Left lung (tissue), 4 donors: ENCODE measurements at regions not wholly inside any gene's neighbourhood (a gene's known extent, or its start where the extent isn't known, plus 50 kb on each side); places are given as distances from the start of the nearest gene placed in this dataset.

Source experiments
- ATAC-seq: fragments of 200-7000 bp; cut with Tn5 transposase; one replicate; pipeline ENCODE4 v1.9.1; 2020; ENCODE audit warnings: moderate library complexity
- DNase-seq, 4 donors: peaks; one replicate each; pipeline ENCODE4 v3.0.0-alpha.2; 2013 to 2020
- H3K27ac ChIP-seq, 2 donors: fragments of 200-600 bp; sonication (generic) in 1 of 2; one replicate each; pipeline versions ENCODE4 v1.5.0 to v1.8.0; 2020 to 2021
- H3K27me3 ChIP-seq, 2 donors: fragments of 200-600 bp; sonication (generic) in 1 of 2; one replicate each; pipeline versions ENCODE4 v1.5.0 to v1.8.0; 2020 to 2021
- H3K36me3 ChIP-seq, 2 donors: fragments of 200-600 bp; sonication (generic) in 1 of 2; one replicate each; pipeline versions ENCODE4 v1.5.0 to v1.8.0; 2020 to 2021
- H3K4me1 ChIP-seq, 2 donors: fragments of 200-600 bp; one replicate each; pipeline ENCODE4 v1.8.0; 2021
- H3K4me3 ChIP-seq, 2 donors: fragments of 200-600 bp; sonication (generic) in 1 of 2; one replicate each; pipeline versions ENCODE4 v1.5.0 to v1.8.0; 2020 to 2021; ENCODE audit warnings: mild to moderate bottlenecking in 1 of 2
- H3K9me3 ChIP-seq, 2 donors: fragments of 200-600 bp; sonication (generic) in 1 of 2; one replicate each; pipeline versions ENCODE4 v1.5.0 to v1.8.0; 2020 to 2021
- intact Hi-C, 2 donors: fragments of 100-400 bp; cut with DNase I; formaldehyde crosslinking; loops; one replicate each; pipeline versions ENCODE4 v1.11.2 to v1.14.2; 2022
- TF ChIP-seq, protein P1 (sequence below), 2 donors: fragments of 200-600 bp; sonication (generic) in 1 of 2; IDR thresholded peaks; one replicate each; pipeline versions ENCODE4 v1.5.0 to v1.8.0; 2021; ENCODE audit warnings: antibody characterized with exemption in 2 of 2
- donor health status: DM: no; HTN: yes; CAD: no.
- donor health status: DM: no; HTN: no; CAD: no.

DNA sequence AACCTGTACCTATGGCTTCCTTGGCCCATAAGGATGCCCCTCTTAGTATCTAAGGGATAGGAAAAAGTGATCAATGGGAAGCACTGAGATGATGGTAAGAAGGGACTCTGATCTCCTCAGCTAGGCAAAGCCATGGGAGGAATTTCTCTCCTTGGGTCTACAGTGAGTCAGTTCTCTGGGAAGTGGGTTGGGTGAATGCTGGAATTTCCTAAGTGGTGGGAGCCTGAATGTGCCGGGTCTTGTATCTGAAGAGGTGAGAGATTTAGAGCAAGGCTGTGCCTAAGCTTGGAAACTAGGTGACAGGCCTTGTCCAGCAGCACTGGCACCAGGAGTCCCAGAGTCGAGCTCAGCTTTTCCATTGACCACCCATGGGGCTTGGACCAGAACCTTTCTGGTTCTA, 96.3 kb upstream of the SLC2A1 start:
- H3K9me3 ChIP-seq: no peaks in the 10 kb centered on the region
- ATAC-seq (no peak), DNase-seq (no peak)
- H3K4me3 ChIP-seq: no peak overlapping the region
- intact Hi-C loops: no loop called here
- H3K36me3 ChIP-seq: no peaks in the 10 kb centered on the region
- peaks cover 0 to 6% of the 10 kb centered on the region in 2 donors for H3K4me1 ChIP-seq
- peaks cover 0 to 11% of the 10 kb centered on the region in 2 donors for H3K27me3 ChIP-seq
- TF ChIP-seq, protein P1, sequence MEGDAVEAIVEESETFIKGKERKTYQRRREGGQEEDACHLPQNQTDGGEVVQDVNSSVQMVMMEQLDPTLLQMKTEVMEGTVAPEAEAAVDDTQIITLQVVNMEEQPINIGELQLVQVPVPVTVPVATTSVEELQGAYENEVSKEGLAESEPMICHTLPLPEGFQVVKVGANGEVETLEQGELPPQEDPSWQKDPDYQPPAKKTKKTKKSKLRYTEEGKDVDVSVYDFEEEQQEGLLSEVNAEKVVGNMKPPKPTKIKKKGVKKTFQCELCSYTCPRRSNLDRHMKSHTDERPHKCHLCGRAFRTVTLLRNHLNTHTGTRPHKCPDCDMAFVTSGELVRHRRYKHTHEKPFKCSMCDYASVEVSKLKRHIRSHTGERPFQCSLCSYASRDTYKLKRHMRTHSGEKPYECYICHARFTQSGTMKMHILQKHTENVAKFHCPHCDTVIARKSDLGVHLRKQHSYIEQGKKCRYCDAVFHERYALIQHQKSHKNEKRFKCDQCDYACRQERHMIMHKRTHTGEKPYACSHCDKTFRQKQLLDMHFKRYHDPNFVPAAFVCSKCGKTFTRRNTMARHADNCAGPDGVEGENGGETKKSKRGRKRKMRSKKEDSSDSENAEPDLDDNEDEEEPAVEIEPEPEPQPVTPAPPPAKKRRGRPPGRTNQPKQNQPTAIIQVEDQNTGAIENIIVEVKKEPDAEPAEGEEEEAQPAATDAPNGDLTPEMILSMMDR (IDR thresholded peaks at IDR 0.05): no peak
- H3K27ac ChIP-seq: no peak overlapping the region

DNA sequence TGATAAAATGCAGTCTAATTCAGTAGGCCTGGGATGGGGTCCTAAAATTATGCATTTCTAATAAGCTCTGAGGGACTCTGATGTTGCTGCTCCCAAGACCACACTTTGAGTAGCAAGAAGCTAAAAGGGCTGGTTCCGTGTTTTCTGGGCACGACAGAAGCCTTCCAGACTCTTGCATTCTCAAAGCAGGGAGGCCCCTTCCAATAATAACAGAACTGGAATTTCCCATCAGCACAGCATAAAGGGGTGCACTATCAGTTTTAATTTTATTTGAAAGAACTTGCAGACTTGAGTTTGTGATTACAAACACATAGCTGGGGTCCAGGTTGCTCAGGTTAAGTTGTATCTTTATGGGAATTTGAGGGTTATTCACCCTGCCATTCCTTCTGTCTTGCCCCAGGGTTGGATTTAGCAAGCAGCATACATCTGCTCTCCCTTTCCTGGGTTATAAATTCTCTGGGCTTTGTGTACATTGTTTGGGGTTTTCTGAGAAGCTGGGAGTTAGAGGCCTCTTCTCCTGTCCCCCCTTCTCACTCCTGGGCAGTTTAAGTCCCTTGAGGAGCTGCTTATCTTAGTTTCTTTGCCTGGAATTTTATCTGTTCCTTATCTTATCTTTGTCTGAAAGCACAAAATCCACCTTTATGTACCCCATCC, 94.2 kb upstream of the SLC2A1 start:
- TF ChIP-seq, protein P1 (IDR thresholded peaks at IDR 0.05): no peak
- intact Hi-C loops: no loop called here

DNA sequence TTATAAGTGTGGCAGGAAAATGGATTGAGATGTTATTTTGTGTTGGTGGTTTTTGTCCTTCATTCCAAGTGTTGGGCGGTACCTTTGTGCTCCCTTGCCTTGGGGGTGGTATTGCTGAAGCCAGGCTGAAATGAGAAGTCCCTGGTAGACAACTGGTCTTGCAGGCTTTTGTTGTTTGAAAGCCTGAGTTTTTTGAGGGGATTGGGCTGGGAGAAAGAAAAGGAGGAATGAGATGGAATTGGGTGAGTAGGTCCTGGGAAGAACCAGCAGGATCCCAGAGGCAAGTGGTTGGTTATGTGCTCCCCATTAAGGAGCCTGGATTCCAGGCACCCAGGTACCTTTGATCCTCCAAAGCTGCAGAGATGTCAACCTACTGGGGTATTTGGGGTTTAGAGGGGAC, 93.7 kb upstream of the SLC2A1 start:
- TF ChIP-seq, protein P1 (IDR thresholded peaks at IDR 0.05): no peak
- Histone ChIP-seq H3K4me3 (no peak overlapping the region), H3K36me3 (no peaks in the 10 kb centered on the region), H3K9me3 (no peaks in the 10 kb centered on the region), H3K4me1 (no peaks in the 10 kb centered on the region), H3K27me3 (no peaks in the 10 kb centered on the region), H3K27ac (no peak overlapping the region)
- DNase-seq: no peak
- intact Hi-C loops: no loop called here
- ATAC-seq: no peak

More for the DNA sequence above, 94.2 kb upstream of the SLC2A1 start:
- Histone ChIP-seq H3K4me3 (no peak overlapping the region), H3K27me3 (no peaks in the 10 kb centered on the region), H3K9me3 (no peaks in the 10 kb centered on the region), H3K27ac (no peak overlapping the region), H3K36me3 (no peaks in the 10 kb centered on the region), H3K4me1 (no peaks in the 10 kb centered on the region)
- no peak for DNase-seq
- no peak for ATAC-seq

DNA sequence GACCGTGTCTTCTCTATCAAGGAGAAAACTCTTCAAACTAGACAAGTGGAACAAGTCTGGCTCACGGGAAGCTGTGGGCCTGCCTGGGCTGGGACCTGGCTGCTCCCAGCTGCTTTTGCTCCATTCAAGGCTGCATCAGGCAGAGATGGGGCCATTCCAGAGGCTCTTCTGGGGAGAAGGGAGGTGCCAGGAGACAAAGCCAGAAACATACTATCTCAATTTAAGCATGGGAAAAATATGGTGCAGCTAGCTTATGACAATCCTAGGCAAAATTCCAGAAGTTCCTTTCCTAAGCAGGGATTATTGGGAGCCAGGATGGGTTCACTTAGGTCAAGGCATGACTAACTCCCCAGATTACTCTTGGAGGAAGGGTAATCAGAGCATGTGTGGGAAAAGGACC, 90.8 kb upstream of the SLC2A1 start:
- Histone ChIP-seq H3K27ac (no peak overlapping the region), H3K9me3 (no peaks in the 10 kb centered on the region), H3K4me3 (no peak overlapping the region), H3K4me1 (no peaks in the 10 kb centered on the region), H3K27me3 (no peaks in the 10 kb centered on the region), H3K36me3 (no peaks in the 10 kb centered on the region)
- intact Hi-C loops: no loop called here
- no peak for ATAC-seq
- TF ChIP-seq, protein P1 (IDR thresholded peaks at IDR 0.05): no peak
- DNase-seq: no peak

DNA sequence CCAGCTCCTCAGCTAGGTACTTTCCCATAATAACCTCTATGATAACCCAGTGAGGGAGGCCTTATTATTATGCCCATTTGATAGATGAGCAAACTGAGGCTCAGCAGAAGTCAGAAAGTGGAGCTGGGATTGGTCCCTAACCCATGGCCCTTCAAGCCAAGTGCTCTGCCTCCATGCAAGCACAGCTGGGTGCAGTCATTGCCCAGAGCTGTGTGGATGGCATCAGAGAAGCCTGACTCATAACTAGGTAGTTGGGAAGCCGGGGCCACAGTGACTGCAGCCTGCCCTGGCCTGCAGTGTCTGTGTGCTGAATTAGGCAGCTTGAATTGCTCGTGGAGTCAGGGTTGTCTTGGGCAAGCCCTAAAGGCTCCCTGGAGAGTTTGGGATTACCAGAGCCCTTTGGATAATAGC, 89.9 kb upstream of the SLC2A1 start:
- H3K4me3 ChIP-seq: no peak overlapping the region
- H3K9me3 ChIP-seq: no peaks in the 10 kb centered on the region
- TF ChIP-seq, protein P1 (IDR thresholded peaks at IDR 0.05): no peak
- H3K27me3 ChIP-seq: no peaks in the 10 kb centered on the region
- H3K36me3 ChIP-seq: no peaks in the 10 kb centered on the region
- intact Hi-C loops: no loop called here
- DNase-seq: no peak
- no peaks in the 10 kb centered on the region for H3K4me1 ChIP-seq
- no peak overlapping the region for H3K27ac ChIP-seq
- ATAC-seq: no peak
